ENCODE measurements at regions not wholly inside any gene's neighbourhood (a gene's known extent, or its start where the extent isn't known, plus 50 kb on each side); places are given as distances from the start of the nearest gene placed in this dataset.

- ChIA-PET CTCF (no interaction called here), POLR2A (no interaction called here)
- H3K4me2 ChIP-seq (ENCODE audit: insufficient read depth, low read length): no peak overlapping the region
- no peak overlapping the region for H2AFZ ChIP-seq (ENCODE audit: low read depth, low read length)
- intact Hi-C loops (cut with micrococcal nuclease) (no loop called here), dilution Hi-C loops (cut with MboI; ENCODE audit: extremely low pct_ligation_motif_present, low sequenced_read_pairs) (no loop called here)
- TF ChIP-seq, protein P1, sequence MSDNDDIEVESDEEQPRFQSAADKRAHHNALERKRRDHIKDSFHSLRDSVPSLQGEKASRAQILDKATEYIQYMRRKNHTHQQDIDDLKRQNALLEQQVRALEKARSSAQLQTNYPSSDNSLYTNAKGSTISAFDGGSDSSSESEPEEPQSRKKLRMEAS (IDR thresholded peaks at IDR 0.05; ENCODE audit: insufficient read depth, insufficient read length): no peak
- TF ChIP-seq POLR2AphosphoS5 (IDR thresholded peaks at IDR 0.05; ENCODE audit: insufficient read depth, low read depth, low read length) (no peak), MYC (IDR thresholded peaks at IDR 0.05; ENCODE audit: low read depth, low read length) (no peak), GATA2 (IDR thresholded peaks at IDR 0.05; ENCODE audit: insufficient read depth, insufficient read length, low read depth, low read length) (no peak), FOS (IDR thresholded peaks at IDR 0.05; ENCODE audit: borderline replicate concordance, insufficient read depth, low read length) (no peak), CTCF (IDR thresholded peaks at IDR 0.05; ENCODE audit: extremely low read depth in 1 of 2, insufficient read depth in 1 of 2, low read depth in 1 of 2, low read length in 2 of 2) (no peak), EZH2 (IDR thresholded peaks at IDR 0.05; ENCODE audit: borderline replicate concordance, low read depth, low read length, severe bottlenecking) (no peak), JUN (IDR thresholded peaks at IDR 0.05; ENCODE audit: borderline replicate concordance, insufficient read depth, insufficient read length, low read depth) (no peak), POLR2A (IDR thresholded peaks at IDR 0.05; ENCODE audit: low read depth, low read length) (no peak)
- no peak overlapping the region for H3K27ac ChIP-seq (ENCODE audit: insufficient read depth, low read depth, low read length)
- no peaks in the 10 kb centered on the region for H3K27me3 ChIP-seq (ENCODE audit: control insufficient read depth in 2 of 2, insufficient read depth in 2 of 2, low read length in 2 of 2)
- no peak for DNase-seq (ENCODE audit: low read depth, low spot score)
- no peak for FAIRE-seq
- H3K4me1 ChIP-seq (ENCODE audit: control insufficient read depth, extremely low read depth, insufficient read depth, low read length): no peaks in the 10 kb centered on the region
- no peaks in the 10 kb centered on the region for H4K20me1 ChIP-seq (replicated peaks; ENCODE audit: control insufficient read depth, extremely low read depth, insufficient read depth, low read length)
- H3K9ac ChIP-seq (replicated peaks; ENCODE audit: extremely low read depth, insufficient read depth, low read length): no peak overlapping the region
- H3K36me3 ChIP-seq (ENCODE audit: control insufficient read depth in 2 of 2, extremely low read depth in 1 of 2, insufficient read depth in 2 of 2, low read length in 2 of 2): no peaks in the 10 kb centered on the region
- H3K9me3 ChIP-seq (replicated peaks; ENCODE audit: control insufficient read depth, insufficient read depth, low read length): peaks cover 2% of the 10 kb centered on the region
- BruUV-seq (replicated peaks): no TSS peak
- H3K4me3 ChIP-seq (replicated peaks in 1 of 3; ENCODE audit: insufficient read depth in 1 of 3, low read depth in 1 of 3, low read length in 3 of 3): no peak overlapping the region
- H3K9me1 ChIP-seq (replicated peaks; ENCODE audit: control insufficient read depth, extremely low read depth, insufficient read depth, low read length): no peaks in the 10 kb centered on the region
- H3K79me2 ChIP-seq (ENCODE audit: control insufficient read depth, insufficient read depth, low read length): no peaks in the 10 kb centered on the region
Measured at GRCh38 chr4:22181736-22182135, 233.2 kb upstream of the KCNIP4 start.

Measured in endothelial cell of umbilical vein (primary cell).